ENCODE measurements at regions not wholly inside any gene's neighbourhood (a gene's known extent, or its start where the extent isn't known, plus 50 kb on each side); places are given as distances from the start of the nearest gene placed in this dataset.
"Not testable (repeated sequence)": the region's sequence is repeated elsewhere in the genome, so short reads cannot be mapped to it uniquely, and the experiment has no call there.

- not testable (repeated sequence) for DNase-seq, H3K27ac Mint-ChIP-seq, H3K4me3 Mint-ChIP-seq, H3K4me1 Mint-ChIP-seq, H3K27me3 Mint-ChIP-seq, H3K36me3 Mint-ChIP-seq, H3K9me3 Mint-ChIP-seq
Observed at GRCh38 chr14:106648874-106649273, 1122.5 kb downstream of the TMEM121 start.

- Mint-ChIP-seq H3K36me3 (no peaks in the 10 kb centered on the region), H3K4me3 (no peak overlapping the region), H3K27me3 (peaks cover 4% of the 10 kb centered on the region), H3K4me1 (no peaks in the 10 kb centered on the region), H3K9me3 (peaks cover 1% of the 10 kb centered on the region), H3K27ac (no peak overlapping the region)
- no peak for DNase-seq
Observed at GRCh38 chr14:106651016-106651415, 1124.6 kb downstream of the TMEM121 start.

GRCh38 chr14:106652494-106652893 lies 1126.1 kb downstream of the TMEM121 start:
- H3K4me1 Mint-ChIP-seq, result peaks cover 4% of the 10 kb centered on the region
- peaks cover 4% of the 10 kb centered on the region for H3K27me3 Mint-ChIP-seq
- H3K9me3 Mint-ChIP-seq, result peaks cover 1% of the 10 kb centered on the region
- H3K4me3 Mint-ChIP-seq, result no peak overlapping the region
- DNase-seq, result no peak
- H3K36me3 Mint-ChIP-seq, result no peaks in the 10 kb centered on the region
- H3K27ac Mint-ChIP-seq, result no peak overlapping the region

- no peak overlapping the region for H3K4me3 Mint-ChIP-seq
- H3K27ac Mint-ChIP-seq, result no peak overlapping the region
- peaks cover 8% of the 10 kb centered on the region for H3K27me3 Mint-ChIP-seq
- peaks cover 15% of the 10 kb centered on the region for H3K4me1 Mint-ChIP-seq
- no peaks in the 10 kb centered on the region for H3K9me3 Mint-ChIP-seq
- no peaks in the 10 kb centered on the region for H3K36me3 Mint-ChIP-seq
- DNase-seq, result peak; percentile 57
Observed at GRCh38 chr14:106657460-106657859, 1131.1 kb downstream of the TMEM121 start.

- H3K4me1 Mint-ChIP-seq, result peaks cover 19% of the 10 kb centered on the region
- H3K9me3 Mint-ChIP-seq, DNase-seq, H3K4me3 Mint-ChIP-seq, H3K27me3 Mint-ChIP-seq, H3K27ac Mint-ChIP-seq, H3K36me3 Mint-ChIP-seq: not testable (repeated sequence)
Observed at GRCh38 chr14:106658066-106658860, 1131.9 kb downstream of the TMEM121 start.

- Mint-ChIP-seq H3K27me3 (peaks cover 11% of the 10 kb centered on the region), H3K4me1 (peaks cover 25% of the 10 kb centered on the region)
- H3K36me3 Mint-ChIP-seq, H3K4me3 Mint-ChIP-seq, H3K27ac Mint-ChIP-seq, H3K9me3 Mint-ChIP-seq: not testable (repeated sequence)
- peak; percentile 57 for DNase-seq
Observed at GRCh38 chr14:106661561-106661960, 1135.2 kb downstream of the TMEM121 start.

- peak overlapping the region; percentile 5 for H3K27ac Mint-ChIP-seq
- H3K4me1 Mint-ChIP-seq, result peaks cover 17% of the 10 kb centered on the region
- H3K36me3 Mint-ChIP-seq, result no peaks in the 10 kb centered on the region
- H3K27me3 Mint-ChIP-seq, result peaks cover 22% of the 10 kb centered on the region
- no peak for DNase-seq
- H3K9me3 Mint-ChIP-seq, result peaks cover 2% of the 10 kb centered on the region
- H3K4me3 Mint-ChIP-seq, result no peak overlapping the region
Observed at GRCh38 chr14:106662936-106663550, 1136.7 kb downstream of the TMEM121 start.

GRCh38 chr14:106663805-106664410 lies 1137.5 kb downstream of the TMEM121 start:
- not testable (repeated sequence) for H3K9me3 Mint-ChIP-seq, H3K27ac Mint-ChIP-seq, H3K36me3 Mint-ChIP-seq, H3K4me3 Mint-ChIP-seq
- H3K4me1 Mint-ChIP-seq, result peaks cover 15% of the 10 kb centered on the region
- DNase-seq, result peak; percentile 82
- peaks cover 22% of the 10 kb centered on the region for H3K27me3 Mint-ChIP-seq

- H3K36me3 Mint-ChIP-seq, result no peaks in the 10 kb centered on the region
- H3K9me3 Mint-ChIP-seq, result peaks cover 2% of the 10 kb centered on the region
- H3K4me1 Mint-ChIP-seq, result peaks cover 15% of the 10 kb centered on the region
- peak; percentile 35 for DNase-seq
- H3K4me3 Mint-ChIP-seq, result no peak overlapping the region
- peaks cover 22% of the 10 kb centered on the region for H3K27me3 Mint-ChIP-seq
- no peak overlapping the region for H3K27ac Mint-ChIP-seq
Observed at GRCh38 chr14:106665814-106666213, 1139.4 kb downstream of the TMEM121 start.

- Mint-ChIP-seq H3K27ac (no peak overlapping the region), H3K9me3 (peaks cover 2% of the 10 kb centered on the region), H3K36me3 (no peaks in the 10 kb centered on the region), H3K4me1 (peaks cover 15% of the 10 kb centered on the region), H3K4me3 (no peak overlapping the region), H3K27me3 (peaks cover 22% of the 10 kb centered on the region)
- no peak for DNase-seq
Observed at GRCh38 chr14:106666341-106666740, 1140.0 kb downstream of the TMEM121 start.

GRCh38 chr14:106670011-106670410 lies 1143.6 kb downstream of the TMEM121 start:
- no peak overlapping the region for H3K4me3 Mint-ChIP-seq
- no peaks in the 10 kb centered on the region for H3K4me1 Mint-ChIP-seq
- H3K36me3 Mint-ChIP-seq, result no peaks in the 10 kb centered on the region
- peaks cover 20% of the 10 kb centered on the region for H3K27me3 Mint-ChIP-seq
- DNase-seq, result no peak
- H3K9me3 Mint-ChIP-seq, result no peaks in the 10 kb centered on the region
- H3K27ac Mint-ChIP-seq, result no peak overlapping the region

- not testable (repeated sequence) for H3K9me3 Mint-ChIP-seq, H3K36me3 Mint-ChIP-seq, H3K4me3 Mint-ChIP-seq, H3K4me1 Mint-ChIP-seq, H3K27ac Mint-ChIP-seq, DNase-seq
- peaks cover 16% of the 10 kb centered on the region for H3K27me3 Mint-ChIP-seq
Observed at GRCh38 chr14:106674093-106674492, 1147.7 kb downstream of the TMEM121 start.

GRCh38 chr14:106674509-106675125 lies 1148.2 kb downstream of the TMEM121 start:
- H3K27me3 Mint-ChIP-seq, result peaks cover 16% of the 10 kb centered on the region
- H3K4me1 Mint-ChIP-seq, H3K27ac Mint-ChIP-seq, H3K4me3 Mint-ChIP-seq, H3K36me3 Mint-ChIP-seq, H3K9me3 Mint-ChIP-seq: not testable (repeated sequence)
- peak; percentile 49 for DNase-seq

GRCh38 chr14:106675716-106676115 lies 1149.3 kb downstream of the TMEM121 start:
- not testable (repeated sequence) for H3K4me1 Mint-ChIP-seq, DNase-seq, H3K9me3 Mint-ChIP-seq, H3K36me3 Mint-ChIP-seq, H3K27ac Mint-ChIP-seq, H3K4me3 Mint-ChIP-seq
- H3K27me3 Mint-ChIP-seq, result peaks cover 16% of the 10 kb centered on the region

- H3K9me3 Mint-ChIP-seq, result no peaks in the 10 kb centered on the region
- peaks cover 11% of the 10 kb centered on the region for H3K27me3 Mint-ChIP-seq
- DNase-seq, result no peak
- no peaks in the 10 kb centered on the region for H3K36me3 Mint-ChIP-seq
- no peak overlapping the region for H3K27ac Mint-ChIP-seq
- no peaks in the 10 kb centered on the region for H3K4me1 Mint-ChIP-seq
- H3K4me3 Mint-ChIP-seq, result no peak overlapping the region
Observed at GRCh38 chr14:106679776-106680175, 1153.4 kb downstream of the TMEM121 start.

Measured in activated naive CD8-positive, alpha-beta T cell treated with anti-CD3 and anti-CD28 coated beads for 36 hours (primary cell).